Lower lobe of right lung (tissue), 2 donors: ENCODE measurements at regions not wholly inside any gene's neighbourhood (a gene's known extent, or its start where the extent isn't known, plus 50 kb on each side); places are given as distances from the start of the nearest gene placed in this dataset.
A peak's percentile ranks its signal among the peaks of the same experiment; 100 is the strongest.

Experiments used
- ATAC-seq, 2 donors: fragments of 200-7000 bp; cut with Tn5 transposase; one replicate each; pipeline ENCODE4 v1.9.1; 2020 to 2022; ENCODE audit warnings: mild to moderate bottlenecking in 2 of 2, moderate library complexity in 2 of 2
- DNase-seq: peaks from one replicate; pipeline ENCODE4 v3.0.0-alpha.2; 2020
- H3K27ac ChIP-seq: fragments of 200-600 bp; one replicate; pipeline ENCODE4 v1.8.0; 2022
- H3K27me3 ChIP-seq: fragments of 200-600 bp; one replicate; pipeline ENCODE4 v1.8.0; 2022; ENCODE audit warnings: low read depth
- H3K36me3 ChIP-seq: fragments of 200-600 bp; one replicate; pipeline ENCODE4 v1.8.0; 2022; ENCODE audit warnings: mild to moderate bottlenecking
- H3K4me1 ChIP-seq: fragments of 200-600 bp; one replicate; pipeline ENCODE4 v1.8.0; 2022
- H3K4me3 ChIP-seq: fragments of 200-600 bp; one replicate; pipeline ENCODE4 v1.8.0; 2022; ENCODE audit warnings: mild to moderate bottlenecking
- H3K9me3 ChIP-seq: fragments of 200-600 bp; one replicate; pipeline ENCODE4 v1.8.0; 2022
- CTCF ChIP-seq: fragments of 200-600 bp; IDR thresholded peaks from one replicate; pipeline ENCODE4 v1.8.0; 2022; ENCODE audit warnings: antibody characterized with exemption, mild to moderate bottlenecking
- intact Hi-C: fragments of 100-400 bp; cut with DNase I; formaldehyde crosslinking; loops from one replicate; pipeline ENCODE4 v1.11.0; 2022
- donor health status: DM: no; HTN: yes; CAD: no; lungs with severe emphysema.

DNA sequence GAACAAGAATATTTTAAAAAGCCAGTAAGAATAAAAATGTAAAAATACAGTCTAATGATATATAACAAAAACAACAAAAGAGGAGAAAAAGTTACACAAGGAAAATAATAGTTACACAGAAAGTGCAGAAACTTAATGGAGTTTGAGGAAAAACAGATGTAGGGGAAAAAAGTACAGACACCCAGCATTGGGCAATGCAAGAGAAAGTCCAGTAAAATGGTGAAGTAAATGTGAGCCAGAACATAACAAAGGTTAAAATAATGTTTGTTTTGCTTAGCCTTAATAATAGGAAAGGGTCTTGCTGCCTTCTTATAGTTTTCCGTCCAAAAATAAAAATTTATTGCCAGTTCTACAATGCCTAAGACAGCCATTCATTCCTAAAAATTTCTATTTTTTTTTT is 364.2 kb downstream of the NNT start:
- Histone ChIP-seq H3K4me1 (no peaks in the 10 kb centered on the region), H3K9me3 (no peaks in the 10 kb centered on the region), H3K4me3 (no peak overlapping the region), H3K27ac (no peak overlapping the region), H3K27me3 (no peaks in the 10 kb centered on the region), H3K36me3 (no peaks in the 10 kb centered on the region)
- DNase-seq (no peak), ATAC-seq (no peak)
- no peak for TF ChIP-seq CTCF
- intact Hi-C loops: no loop called here

- no peak for DNase-seq
- Histone ChIP-seq H3K4me3 (no peak overlapping the region), H3K27me3 (no peaks in the 10 kb centered on the region), H3K27ac (no peak overlapping the region), H3K9me3 (peaks cover 4% of the 10 kb centered on the region), H3K36me3 (no peaks in the 10 kb centered on the region), H3K4me1 (no peaks in the 10 kb centered on the region)
- intact Hi-C loops: no loop called here
- no peak for TF ChIP-seq CTCF
- no peak for ATAC-seq
These were observed 356.2 kb downstream of the NNT start for GRCh38 chr5:43959144-43959543.

DNA sequence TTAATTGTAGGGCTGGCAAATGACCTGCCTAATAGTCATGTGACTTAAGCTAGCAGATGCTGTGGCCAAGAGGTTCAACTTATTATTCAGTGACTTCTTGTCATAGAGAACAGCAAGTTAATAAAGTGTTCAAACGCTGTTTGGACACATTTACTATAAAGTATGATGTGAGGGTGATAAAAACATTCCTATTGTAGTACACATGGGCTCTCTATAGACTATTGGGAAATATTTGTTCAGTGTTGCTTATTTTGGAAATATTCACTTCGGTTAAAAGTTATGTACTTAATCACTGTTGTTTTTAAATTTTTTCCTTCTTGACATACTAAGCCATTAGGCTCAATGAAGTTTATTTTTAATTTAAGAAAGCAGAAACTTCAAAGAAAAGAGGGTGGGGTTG is 345.0 kb downstream of the NNT start:
- intact Hi-C loops: no loop called here
- DNase-seq: no peak
- Histone ChIP-seq H3K27me3 (no peaks in the 10 kb centered on the region), H3K36me3 (no peaks in the 10 kb centered on the region), H3K9me3 (no peaks in the 10 kb centered on the region), H3K27ac (no peak overlapping the region), H3K4me3 (no peak overlapping the region), H3K4me1 (no peaks in the 10 kb centered on the region)
- TF ChIP-seq CTCF: no peak
- ATAC-seq: peak in 1 of 2 donors; percentile 35

- no peaks in the 10 kb centered on the region for H3K27me3 ChIP-seq
- no peaks in the 10 kb centered on the region for H3K9me3 ChIP-seq
- no peak for ATAC-seq
- intact Hi-C loops: no loop called here
- H3K4me3 ChIP-seq: no peak overlapping the region
- no peak for TF ChIP-seq CTCF
- H3K36me3 ChIP-seq: no peaks in the 10 kb centered on the region
- H3K27ac ChIP-seq: no peak overlapping the region
- H3K4me1 ChIP-seq: no peaks in the 10 kb centered on the region
- DNase-seq: no peak
These were observed 338.8 kb downstream of the NNT start for GRCh38 chr5:43941806-43942205.

- H3K27me3 ChIP-seq: no peaks in the 10 kb centered on the region
- no peak overlapping the region for H3K27ac ChIP-seq
- H3K4me1 ChIP-seq: no peaks in the 10 kb centered on the region
- DNase-seq (no peak), ATAC-seq (no peak)
- H3K9me3 ChIP-seq: no peaks in the 10 kb centered on the region
- no peak overlapping the region for H3K4me3 ChIP-seq
- intact Hi-C loops: no loop called here
- no peaks in the 10 kb centered on the region for H3K36me3 ChIP-seq
- TF ChIP-seq CTCF: no peak
These were observed 337.6 kb downstream of the NNT start for GRCh38 chr5:43940562-43940961.

GRCh38 chr5:43926923-43927322 is 323.9 kb downstream of the NNT start:
- H3K27me3 ChIP-seq: no peaks in the 10 kb centered on the region
- DNase-seq: no peak
- no peaks in the 10 kb centered on the region for H3K4me1 ChIP-seq
- ATAC-seq: no peak
- H3K9me3 ChIP-seq: peaks cover 3% of the 10 kb centered on the region
- intact Hi-C loops: no loop called here
- H3K4me3 ChIP-seq: no peak overlapping the region
- no peaks in the 10 kb centered on the region for H3K36me3 ChIP-seq
- no peak for TF ChIP-seq CTCF
- H3K27ac ChIP-seq: no peak overlapping the region
